SK-N-SH treated with all-trans-retinoic acid at 6 μM for 48 hours (cell line): ENCODE measurements at regions not wholly inside any gene's neighbourhood (a gene's known extent, or its start where the extent isn't known, plus 50 kb on each side); places are given as distances from the start of the nearest gene placed in this dataset.

Experiments
- ARNTL ChIP-seq: fragments of 450-650 bp; formaldehyde crosslinking; IDR thresholded peaks from 2 replicates; pipeline ENCODE4 v1.5.0; 2020; ENCODE audit warnings: low read depth, mild to moderate bottlenecking, moderate library complexity, borderline replicate concordance
- CREB5 ChIP-seq: fragments of 250-450 bp; sonication (Bioruptor Pico); IDR thresholded peaks from 2 replicates; pipeline ENCODE4 v1.5.1; 2020; ENCODE audit warnings: low read depth, mild to moderate bottlenecking, moderate library complexity
- CSRNP3 ChIP-seq: fragments of 250-450 bp; sonication (Bioruptor Pico); IDR thresholded peaks from 2 replicates; pipeline ENCODE4 v1.5.1; 2021; ENCODE audit warnings: mild to moderate bottlenecking, moderate library complexity
- GLIS3 ChIP-seq: fragments of 250-450 bp; sonication (Bioruptor Pico); IDR thresholded peaks from 2 replicates; pipeline ENCODE4 v1.5.0; 2020; ENCODE audit warnings: mild to moderate bottlenecking, moderate library complexity
- ISL1 ChIP-seq: fragments of 250-450 bp; sonication (Bioruptor Pico); IDR thresholded peaks from 2 replicates; pipeline ENCODE4 v2.1.2; 2022; ENCODE audit warnings: mild to moderate bottlenecking, moderate library complexity
- RARB ChIP-seq: fragments of 250-450 bp; sonication (Bioruptor Pico); IDR thresholded peaks from 2 replicates; pipeline ENCODE4 v1.8.0; 2021; ENCODE audit warnings: mild to moderate bottlenecking, moderate library complexity
- TOX ChIP-seq: fragments of 250-450 bp; sonication (Bioruptor Pico); IDR thresholded peaks from 2 replicates; pipeline ENCODE4 v1.8.0; 2021; ENCODE audit warnings: mild to moderate bottlenecking, moderate library complexity, borderline replicate concordance
- ZC3H10 ChIP-seq: fragments of 250-450 bp; sonication (Bioruptor Pico); IDR thresholded peaks from 2 replicates; pipeline ENCODE4 v1.5.1; 2021; ENCODE audit warnings: mild to moderate bottlenecking, moderate library complexity
- ZFP3 ChIP-seq: fragments of 250-450 bp; sonication (Bioruptor Pico); IDR thresholded peaks from 2 replicates; pipeline ENCODE4 v1.5.0; 2020; ENCODE audit warnings: mild to moderate bottlenecking, moderate library complexity
- ZNF70 ChIP-seq: fragments of 450-650 bp; formaldehyde crosslinking; IDR thresholded peaks from 2 replicates; pipeline ENCODE4 v1.5.0; 2020; ENCODE audit warnings: mild to moderate bottlenecking, moderate library complexity
- TF ChIP-seq, protein P1 (sequence below): fragments of 250-450 bp; sonication (Bioruptor Pico); IDR thresholded peaks from 2 replicates; pipeline ENCODE4 v1.8.0; 2020; ENCODE audit warnings: mild to moderate bottlenecking, moderate library complexity, borderline replicate concordance

DNA sequence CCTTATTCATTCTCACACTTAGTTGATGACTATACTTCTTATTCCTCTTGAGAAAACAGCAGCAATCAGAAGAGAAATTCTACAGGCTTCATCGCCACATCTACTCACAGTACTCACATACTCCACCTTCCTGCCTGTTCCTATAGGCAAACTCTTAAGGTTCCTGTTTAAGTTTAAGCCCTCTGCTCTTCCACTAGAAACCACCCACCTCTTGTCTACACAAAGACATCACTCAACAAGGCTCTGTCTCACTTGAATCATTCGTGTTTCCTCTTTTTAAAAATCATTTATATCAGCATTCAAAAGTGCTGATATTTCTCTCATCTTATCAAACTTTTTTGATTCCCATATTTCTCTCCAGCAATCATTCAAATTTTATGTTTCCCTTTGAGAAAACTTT lies 85.5 kb upstream of the ADO start:
- TF ChIP-seq GLIS3 = no peak
- no peak for TF ChIP-seq TOX (CRISPR knock-in tag)
- TF ChIP-seq ZC3H10 = no peak
- no peak for TF ChIP-seq ISL1 (CRISPR knock-in tag)
- TF ChIP-seq ARNTL = no peak
- no peak for TF ChIP-seq CSRNP3
- no peak for TF ChIP-seq ZNF70 (CRISPR knock-in tag)
- TF ChIP-seq ZFP3 = no peak
- no peak for TF ChIP-seq CREB5 (CRISPR knock-in tag)
- no peak for TF ChIP-seq RARB (CRISPR knock-in tag)
- TF ChIP-seq, protein P1, sequence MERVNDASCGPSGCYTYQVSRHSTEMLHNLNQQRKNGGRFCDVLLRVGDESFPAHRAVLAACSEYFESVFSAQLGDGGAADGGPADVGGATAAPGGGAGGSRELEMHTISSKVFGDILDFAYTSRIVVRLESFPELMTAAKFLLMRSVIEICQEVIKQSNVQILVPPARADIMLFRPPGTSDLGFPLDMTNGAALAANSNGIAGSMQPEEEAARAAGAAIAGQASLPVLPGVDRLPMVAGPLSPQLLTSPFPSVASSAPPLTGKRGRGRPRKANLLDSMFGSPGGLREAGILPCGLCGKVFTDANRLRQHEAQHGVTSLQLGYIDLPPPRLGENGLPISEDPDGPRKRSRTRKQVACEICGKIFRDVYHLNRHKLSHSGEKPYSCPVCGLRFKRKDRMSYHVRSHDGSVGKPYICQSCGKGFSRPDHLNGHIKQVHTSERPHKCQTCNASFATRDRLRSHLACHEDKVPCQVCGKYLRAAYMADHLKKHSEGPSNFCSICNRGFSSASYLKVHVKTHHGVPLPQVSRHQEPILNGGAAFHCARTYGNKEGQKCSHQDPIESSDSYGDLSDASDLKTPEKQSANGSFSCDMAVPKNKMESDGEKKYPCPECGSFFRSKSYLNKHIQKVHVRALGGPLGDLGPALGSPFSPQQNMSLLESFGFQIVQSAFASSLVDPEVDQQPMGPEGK (CRISPR knock-in tag) = no peak
